ENCODE measurements at regions not wholly inside any gene's neighbourhood (a gene's known extent, or its start where the extent isn't known, plus 50 kb on each side); places are given as distances from the start of the nearest gene placed in this dataset.

DNA sequence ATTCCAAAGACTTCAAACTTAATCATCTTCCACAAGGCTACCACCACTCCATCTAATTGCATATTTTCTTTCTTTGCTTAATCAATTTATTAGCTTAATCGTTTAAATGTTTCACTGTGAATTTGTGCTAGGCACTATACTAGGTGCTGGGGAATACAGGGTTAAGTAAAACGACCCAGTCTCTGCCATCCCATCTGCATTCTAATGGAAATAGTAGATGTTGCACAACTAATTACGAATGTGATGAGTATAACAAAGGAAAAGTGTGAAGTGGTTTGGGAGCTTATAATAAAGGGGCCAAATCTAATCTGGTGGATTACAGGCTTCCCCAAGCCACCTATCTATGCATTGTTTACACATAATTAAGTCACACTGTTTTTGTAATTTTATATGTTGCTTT is 147.1 kb downstream of the FAM181B start:
- no peak overlapping the region for H2AFZ ChIP-seq (replicated peaks)
- Mint-ChIP-seq H3K27ac (no peak overlapping the region), H3K36me3 (no peaks in the 10 kb centered on the region), H3K27me3 (ENCODE audit: insufficient read depth, low read depth) (no peaks in the 10 kb centered on the region), H3K4me1 (no peaks in the 10 kb centered on the region), H3K9me3 (no peaks in the 10 kb centered on the region), H3K4me3 (no peak overlapping the region)
- no peak overlapping the region for H3K4me3 ChIP-seq
- no peaks in the 10 kb centered on the region for H3K9me3 ChIP-seq (ENCODE audit: low read depth)
- H3K36me3 ChIP-seq: no peaks in the 10 kb centered on the region
- no peaks in the 10 kb centered on the region for H4K20me1 ChIP-seq (ENCODE audit: low read depth)
- H3K4me2 ChIP-seq: no peak overlapping the region
- H3K4me1 ChIP-seq: no peaks in the 10 kb centered on the region
- no peak for DNase-seq (ENCODE audit: low spot score)
- no peaks in the 10 kb centered on the region for H3F3A ChIP-seq (ENCODE audit: low read depth)
- no peaks in the 10 kb centered on the region for H3K79me2 ChIP-seq (ENCODE audit: low read depth)
- H3K27me3 ChIP-seq: no peaks in the 10 kb centered on the region
- no peak overlapping the region for H3K9ac ChIP-seq
- TF ChIP-seq EZH2 (IDR thresholded peaks at IDR 0.05): no peak
- no peak for TF ChIP-seq EZH2phosphoT487 (IDR thresholded peaks at IDR 0.05)
- TF ChIP-seq, protein P1, sequence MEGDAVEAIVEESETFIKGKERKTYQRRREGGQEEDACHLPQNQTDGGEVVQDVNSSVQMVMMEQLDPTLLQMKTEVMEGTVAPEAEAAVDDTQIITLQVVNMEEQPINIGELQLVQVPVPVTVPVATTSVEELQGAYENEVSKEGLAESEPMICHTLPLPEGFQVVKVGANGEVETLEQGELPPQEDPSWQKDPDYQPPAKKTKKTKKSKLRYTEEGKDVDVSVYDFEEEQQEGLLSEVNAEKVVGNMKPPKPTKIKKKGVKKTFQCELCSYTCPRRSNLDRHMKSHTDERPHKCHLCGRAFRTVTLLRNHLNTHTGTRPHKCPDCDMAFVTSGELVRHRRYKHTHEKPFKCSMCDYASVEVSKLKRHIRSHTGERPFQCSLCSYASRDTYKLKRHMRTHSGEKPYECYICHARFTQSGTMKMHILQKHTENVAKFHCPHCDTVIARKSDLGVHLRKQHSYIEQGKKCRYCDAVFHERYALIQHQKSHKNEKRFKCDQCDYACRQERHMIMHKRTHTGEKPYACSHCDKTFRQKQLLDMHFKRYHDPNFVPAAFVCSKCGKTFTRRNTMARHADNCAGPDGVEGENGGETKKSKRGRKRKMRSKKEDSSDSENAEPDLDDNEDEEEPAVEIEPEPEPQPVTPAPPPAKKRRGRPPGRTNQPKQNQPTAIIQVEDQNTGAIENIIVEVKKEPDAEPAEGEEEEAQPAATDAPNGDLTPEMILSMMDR (IDR thresholded peaks at IDR 0.05): no peak
- no peak overlapping the region for H3K27ac ChIP-seq

DNA sequence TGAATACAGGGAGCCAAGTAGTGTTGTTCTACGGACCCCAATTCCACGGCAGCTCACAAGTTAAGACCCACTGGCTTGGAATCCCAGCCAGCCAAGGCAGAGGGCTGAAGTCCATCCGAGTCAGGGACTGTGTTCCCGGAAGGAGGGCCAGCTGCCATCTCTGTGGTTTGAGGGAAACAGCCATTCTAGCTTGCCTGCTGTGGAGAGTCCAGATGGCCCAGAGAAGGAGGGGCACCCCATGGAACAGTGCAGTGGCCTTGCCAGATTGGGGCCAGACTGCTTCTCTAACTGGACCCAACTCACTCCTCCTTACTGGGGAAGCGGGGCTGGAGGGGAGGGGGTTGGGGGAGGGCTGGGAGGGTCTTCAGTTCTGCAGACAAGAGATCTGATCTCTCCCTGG is 156.4 kb downstream of the FAM181B start:
- no peak overlapping the region for H3K4me3 ChIP-seq
- H3K36me3 ChIP-seq: no peaks in the 10 kb centered on the region
- no peak overlapping the region for H3K27ac Mint-ChIP-seq
- H3K27ac ChIP-seq: no peak overlapping the region
- TF ChIP-seq, protein P1 (IDR thresholded peaks at IDR 0.05): no peak
- TF ChIP-seq EZH2phosphoT487 (IDR thresholded peaks at IDR 0.05) (no peak), EZH2 (IDR thresholded peaks at IDR 0.05) (no peak)
- H3K79me2 ChIP-seq (ENCODE audit: low read depth): no peaks in the 10 kb centered on the region
- H3K27me3 ChIP-seq: peaks cover 45% of the 10 kb centered on the region
- H2AFZ ChIP-seq (replicated peaks): no peak overlapping the region
- no peaks in the 10 kb centered on the region for H3K36me3 Mint-ChIP-seq
- no peak overlapping the region for H3K4me2 ChIP-seq
- H3K4me1 ChIP-seq: no peaks in the 10 kb centered on the region
- no peak for DNase-seq (ENCODE audit: low spot score)
- H3K9ac ChIP-seq: no peak overlapping the region
- H3F3A ChIP-seq (ENCODE audit: low read depth): no peaks in the 10 kb centered on the region
- H3K4me1 Mint-ChIP-seq: no peaks in the 10 kb centered on the region
- no peaks in the 10 kb centered on the region for H3K9me3 ChIP-seq (ENCODE audit: low read depth)
- H3K9me3 Mint-ChIP-seq: no peaks in the 10 kb centered on the region
- H3K27me3 Mint-ChIP-seq (ENCODE audit: insufficient read depth, low read depth): peaks cover 2% of the 10 kb centered on the region
- no peaks in the 10 kb centered on the region for H4K20me1 ChIP-seq (ENCODE audit: low read depth)
- no peak overlapping the region for H3K4me3 Mint-ChIP-seq

DNA sequence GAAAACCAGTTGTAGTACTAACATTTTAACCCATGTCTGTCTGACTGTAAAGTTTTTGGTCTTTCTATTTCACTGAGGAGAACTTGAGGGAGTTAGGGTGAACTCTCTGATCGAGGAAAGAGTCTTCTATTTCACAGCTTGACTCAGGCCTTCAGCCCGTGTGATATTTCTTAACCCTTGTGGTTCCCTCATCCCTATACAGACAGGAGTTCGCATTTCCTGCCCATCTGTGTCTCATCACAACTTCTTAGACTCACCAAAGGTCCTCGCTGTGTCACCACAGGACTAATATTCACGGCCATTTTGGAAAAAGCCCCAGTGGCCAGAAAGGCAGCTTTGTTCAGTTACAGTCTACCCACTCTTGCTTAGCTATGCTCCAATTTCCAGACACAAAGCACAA is 172.8 kb downstream of the FAM181B start:
- Histone ChIP-seq H3K9ac (no peak overlapping the region), H3K79me2 (ENCODE audit: low read depth) (no peaks in the 10 kb centered on the region), H4K20me1 (ENCODE audit: low read depth) (no peaks in the 10 kb centered on the region), H3K9me3 (ENCODE audit: low read depth) (no peaks in the 10 kb centered on the region), H3K27ac (no peak overlapping the region), H3K4me1 (no peaks in the 10 kb centered on the region), H3K4me2 (no peak overlapping the region), H3K27me3 (no peaks in the 10 kb centered on the region), H3K36me3 (no peaks in the 10 kb centered on the region), H3K4me3 (no peak overlapping the region), H2AFZ (replicated peaks) (no peak overlapping the region), H3F3A (ENCODE audit: low read depth) (no peaks in the 10 kb centered on the region)
- no peak overlapping the region for H3K4me3 Mint-ChIP-seq
- no peaks in the 10 kb centered on the region for H3K9me3 Mint-ChIP-seq
- H3K36me3 Mint-ChIP-seq: no peaks in the 10 kb centered on the region
- no peak for DNase-seq (ENCODE audit: low spot score)
- H3K27me3 Mint-ChIP-seq (ENCODE audit: insufficient read depth, low read depth): no peaks in the 10 kb centered on the region
- TF ChIP-seq EZH2 (IDR thresholded peaks at IDR 0.05): no peak
- H3K27ac Mint-ChIP-seq: no peak overlapping the region
- H3K4me1 Mint-ChIP-seq: no peaks in the 10 kb centered on the region

DNA sequence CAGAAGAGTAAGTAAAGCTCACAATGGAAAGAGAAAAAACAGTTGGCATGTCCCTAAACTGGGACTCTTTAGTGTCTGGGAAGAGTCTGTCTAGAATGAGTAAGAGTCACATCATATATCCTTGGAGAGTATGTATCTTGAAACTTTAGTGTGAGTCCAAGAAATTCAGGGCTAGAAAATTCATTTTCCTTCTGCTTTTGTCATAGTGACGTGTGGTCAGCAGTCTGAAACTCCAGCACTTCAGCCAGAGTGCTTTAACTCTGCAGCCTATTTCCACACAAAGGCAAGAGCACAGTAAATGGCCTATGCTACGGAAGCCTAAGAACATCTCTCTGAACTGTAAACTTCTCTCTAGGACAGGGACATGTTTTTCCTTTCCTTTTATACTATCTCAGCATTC is 174.1 kb downstream of the FAM181B start:
- no peaks in the 10 kb centered on the region for H3K9me3 Mint-ChIP-seq
- no peaks in the 10 kb centered on the region for H3K27me3 ChIP-seq

More for the DNA sequence above, 174.1 kb downstream of the FAM181B start:
- Histone ChIP-seq H3K79me2 (ENCODE audit: low read depth) (no peaks in the 10 kb centered on the region), H3K36me3 (no peaks in the 10 kb centered on the region), H3K9me3 (ENCODE audit: low read depth) (no peaks in the 10 kb centered on the region), H3K27ac (no peak overlapping the region), H3K4me1 (no peaks in the 10 kb centered on the region), H2AFZ (replicated peaks) (no peak overlapping the region), H3K4me3 (no peak overlapping the region), H3F3A (ENCODE audit: low read depth) (no peaks in the 10 kb centered on the region), H3K9ac (no peak overlapping the region), H3K4me2 (no peak overlapping the region), H4K20me1 (ENCODE audit: low read depth) (no peaks in the 10 kb centered on the region)
- H3K4me3 Mint-ChIP-seq: no peak overlapping the region
- no peaks in the 10 kb centered on the region for H3K36me3 Mint-ChIP-seq
- TF ChIP-seq EZH2phosphoT487 (IDR thresholded peaks at IDR 0.05) (no peak), EZH2 (IDR thresholded peaks at IDR 0.05) (no peak)
- TF ChIP-seq, protein P1 (IDR thresholded peaks at IDR 0.05): no peak
- DNase-seq (ENCODE audit: low spot score): no peak
- H3K27me3 Mint-ChIP-seq (ENCODE audit: insufficient read depth, low read depth): no peaks in the 10 kb centered on the region
- H3K4me1 Mint-ChIP-seq: no peaks in the 10 kb centered on the region
- H3K27ac Mint-ChIP-seq: no peak overlapping the region

Data from neural progenitor cell (in vitro differentiated cells).